Stimulated activated CD4-positive, alpha-beta T cell treated with anti-CD3 and anti-CD28 coated beads, Interleukin-12 subunit alpha, Interleukin-12 subunit beta, amount 100 ng/mL, for 48 hours (primary cell): ENCODE measurements at regions not wholly inside any gene's neighbourhood (a gene's known extent, or its start where the extent isn't known, plus 50 kb on each side); places are given as distances from the start of the nearest gene placed in this dataset.
"Not testable (repeated sequence)": the region's sequence is repeated elsewhere in the genome, so short reads cannot be mapped to it uniquely, and the experiment has no call there.

Experiments
- DNase-seq, 3 donors: peaks; one replicate each; pipeline ENCODE4 v3.0.0-alpha.2; 2020; ENCODE audit warnings: low read depth in 2 of 3, low spot score in 1 of 3

DNA sequence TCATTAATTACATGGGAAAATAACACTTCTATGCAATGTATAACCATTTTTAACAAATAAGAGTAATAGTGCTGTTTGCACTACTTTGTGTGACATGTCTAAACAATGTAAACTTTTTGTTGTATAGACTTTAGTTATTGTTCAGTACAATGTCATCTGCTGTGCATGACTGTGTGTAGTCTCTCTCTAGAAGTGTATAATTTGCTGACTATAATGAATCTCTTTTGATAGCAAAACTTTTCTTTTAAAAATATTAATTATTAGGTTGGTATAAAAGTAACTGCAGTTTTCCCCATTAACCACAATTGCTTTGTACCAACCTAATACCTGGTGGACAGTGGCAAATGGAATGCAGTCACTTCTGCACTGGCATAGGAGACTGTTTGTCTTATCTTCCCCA, 124.2 kb upstream of the SGK1 start:
- DNase-seq = no peak

- no peak for DNase-seq
Observed at GRCh38 chr6:134438837-134439236, 120.9 kb upstream of the SGK1 start.

GRCh38 chr6:134437376-134437775, 119.5 kb upstream of the SGK1 start:
- DNase-seq = peak; percentile 6 to 20 (median 10)

GRCh38 chr6:134436950-134437349, 119.0 kb upstream of the SGK1 start:
- DNase-seq = no peak

DNA sequence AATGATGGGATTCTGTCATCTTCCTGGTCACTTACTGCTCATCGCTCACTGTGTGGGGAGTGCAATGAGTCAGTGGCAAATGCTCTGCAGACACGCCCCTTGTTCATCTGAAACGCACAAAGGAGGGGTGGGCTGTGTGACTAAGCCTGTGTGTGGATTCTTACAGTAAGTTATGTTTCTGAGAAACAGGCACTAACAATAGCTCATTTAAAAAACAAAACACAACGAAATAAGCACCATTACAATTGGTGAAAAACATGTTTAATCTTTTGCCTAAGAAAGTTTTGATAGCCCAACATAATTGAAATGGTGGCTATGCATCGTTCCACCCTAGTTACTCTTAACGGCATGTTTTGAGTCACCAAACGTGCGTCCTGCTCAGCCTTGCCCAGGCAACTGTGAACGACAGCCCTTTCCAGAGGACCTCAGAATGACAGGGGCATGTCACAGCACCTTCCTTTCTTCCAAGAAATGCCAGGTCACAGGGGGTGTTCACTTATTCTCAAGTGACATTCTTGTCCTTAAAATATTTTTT, 118.4 kb upstream of the SGK1 start:
- DNase-seq = peak; percentile 48 to 60 (median 56)

DNA sequence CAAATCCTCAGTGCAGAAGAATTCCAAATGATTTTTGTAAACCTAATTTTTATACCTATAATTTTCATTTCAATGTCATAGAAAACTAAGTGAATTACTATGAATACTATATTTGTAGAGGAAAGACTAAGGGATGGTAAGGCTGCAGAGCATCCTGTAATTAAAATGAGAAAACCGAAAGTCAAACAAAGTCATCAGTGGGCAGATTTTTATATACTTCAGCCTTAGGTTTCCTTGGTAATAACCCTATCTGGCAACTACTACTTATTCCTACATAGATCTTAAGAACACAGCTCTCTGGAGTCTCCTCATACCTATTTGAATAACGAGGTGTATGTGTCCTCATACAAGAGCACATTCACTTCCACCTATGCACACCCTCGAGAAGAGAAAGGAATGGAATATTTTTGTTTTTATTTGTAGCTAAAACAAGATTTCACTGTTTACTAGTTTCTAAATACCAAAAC, 117.9 kb upstream of the SGK1 start:
- no peak for DNase-seq

GRCh38 chr6:134434019-134434942, 116.4 kb upstream of the SGK1 start:
- DNase-seq = no peak

DNA sequence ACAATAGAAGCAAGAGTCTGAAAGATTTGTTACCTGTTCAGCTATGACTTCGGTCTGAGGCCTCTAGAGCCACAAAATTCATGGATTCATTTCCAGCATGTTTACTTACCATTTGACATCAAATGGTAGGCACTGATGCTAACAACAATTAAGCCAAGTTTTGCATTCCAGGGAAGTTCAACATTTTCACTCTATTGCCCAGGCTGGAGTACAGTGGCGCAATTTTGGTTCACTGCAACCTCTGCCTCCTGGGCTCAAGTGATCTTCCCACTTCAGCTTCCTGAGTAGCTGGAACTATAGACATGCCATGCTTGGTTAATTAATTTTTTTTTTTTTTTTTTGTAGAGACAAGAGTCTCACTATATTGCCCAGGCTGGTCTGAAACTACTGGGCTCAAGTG, 114.1 kb upstream of the SGK1 start:
- DNase-seq = no peak

- no peak for DNase-seq
Observed at GRCh38 chr6:134431421-134431859, 113.5 kb upstream of the SGK1 start.

DNA sequence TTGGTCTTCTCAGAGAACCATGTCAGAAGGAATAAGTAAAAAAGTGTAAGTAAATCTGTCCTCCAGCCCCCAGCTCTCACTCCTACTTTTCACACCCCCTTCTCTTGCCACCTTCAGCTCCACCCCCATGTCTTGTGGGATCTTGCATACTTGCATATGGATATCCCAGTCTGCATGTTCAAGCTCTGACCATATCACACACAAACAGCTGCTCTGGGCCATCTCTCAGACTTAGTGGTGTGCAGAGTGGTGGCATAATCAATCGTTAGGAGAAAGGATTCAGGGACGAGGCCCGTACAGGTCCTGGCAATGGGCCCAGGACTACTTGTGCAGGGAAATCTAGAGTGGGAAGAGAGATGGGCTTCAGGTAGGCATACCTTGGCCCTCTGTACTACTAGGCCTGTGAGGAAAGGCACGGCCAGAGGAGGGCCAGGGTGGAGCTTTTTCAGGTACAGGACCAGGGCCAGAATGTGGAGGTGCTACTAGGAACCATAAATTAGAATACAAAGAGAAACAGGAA, 112.0 kb upstream of the SGK1 start:
- DNase-seq = no peak

GRCh38 chr6:134427721-134428120, 109.8 kb upstream of the SGK1 start:
- no peak for DNase-seq

GRCh38 chr6:134426623-134427022, 108.7 kb upstream of the SGK1 start:
- DNase-seq = no peak

DNA sequence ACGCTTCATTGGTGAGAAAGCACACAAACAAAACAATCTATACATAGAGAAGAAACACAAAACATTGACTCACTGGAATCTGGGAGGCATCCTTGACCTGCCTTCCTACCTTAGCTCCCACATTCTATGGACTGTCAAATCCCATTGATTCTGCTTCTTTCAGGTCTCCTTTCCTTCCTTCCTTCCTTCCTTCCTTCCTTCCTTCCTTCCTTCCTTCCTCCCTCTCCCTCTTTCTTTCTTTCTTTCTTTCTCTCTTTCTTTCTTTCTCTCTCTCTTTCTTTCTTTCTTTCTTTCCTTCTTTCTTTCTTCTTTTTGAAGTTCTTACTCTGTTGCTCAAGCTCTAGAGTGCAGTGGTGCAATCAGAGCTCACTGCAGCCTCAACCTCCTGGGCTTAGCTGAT, 108.0 kb upstream of the SGK1 start:
- not testable (repeated sequence) for DNase-seq

DNA sequence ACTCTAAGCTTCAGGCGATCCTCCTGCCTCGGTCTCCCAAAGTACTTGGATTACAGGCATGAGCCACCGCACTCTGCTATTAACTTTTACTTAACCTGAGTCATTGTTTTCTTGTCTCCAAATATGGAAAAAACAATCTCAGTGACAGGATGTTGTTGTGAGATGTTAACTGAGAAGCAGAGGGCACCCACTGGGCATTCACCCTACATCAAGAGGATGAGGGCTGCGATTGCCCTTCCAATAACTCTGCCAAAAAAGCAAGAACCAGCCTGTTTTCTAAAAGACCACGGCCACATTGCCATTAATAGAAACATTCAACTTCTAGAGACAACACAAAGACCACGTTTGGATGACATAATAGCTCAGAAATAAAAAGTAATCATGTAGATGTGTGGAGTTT, 107.6 kb upstream of the SGK1 start:
- no peak for DNase-seq

GRCh38 chr6:134424798-134425170, 106.9 kb upstream of the SGK1 start:
- no peak for DNase-seq

DNA sequence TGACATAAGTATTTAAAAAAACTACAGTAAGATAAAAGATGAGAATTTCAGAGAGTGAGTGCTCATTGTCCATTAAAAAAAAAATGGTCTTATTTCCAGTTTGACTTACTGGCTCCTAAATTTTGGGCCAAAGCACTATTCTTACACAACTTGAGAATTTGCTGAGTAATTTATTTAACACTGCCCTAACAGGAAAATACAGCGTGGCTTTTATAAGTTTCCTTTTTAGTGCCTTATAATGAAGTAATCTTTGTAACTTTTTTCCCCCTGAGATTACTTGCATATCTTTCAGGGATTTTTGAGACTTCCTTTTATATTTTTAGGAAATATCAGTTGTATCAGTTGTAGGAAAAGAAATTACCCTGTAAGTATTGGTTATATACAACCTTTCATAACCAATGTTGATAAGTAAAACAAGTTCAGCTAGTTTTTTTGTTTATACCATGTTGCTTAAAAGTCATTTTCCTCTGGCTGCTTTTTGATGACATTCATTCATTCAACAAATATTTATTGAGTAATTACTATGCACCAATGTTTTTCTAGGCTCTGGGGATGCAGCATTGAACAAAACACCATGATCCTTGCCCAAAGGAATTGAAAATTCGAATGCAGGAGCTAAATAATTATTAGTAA, 106.4 kb upstream of the SGK1 start:
- no peak for DNase-seq

DNA sequence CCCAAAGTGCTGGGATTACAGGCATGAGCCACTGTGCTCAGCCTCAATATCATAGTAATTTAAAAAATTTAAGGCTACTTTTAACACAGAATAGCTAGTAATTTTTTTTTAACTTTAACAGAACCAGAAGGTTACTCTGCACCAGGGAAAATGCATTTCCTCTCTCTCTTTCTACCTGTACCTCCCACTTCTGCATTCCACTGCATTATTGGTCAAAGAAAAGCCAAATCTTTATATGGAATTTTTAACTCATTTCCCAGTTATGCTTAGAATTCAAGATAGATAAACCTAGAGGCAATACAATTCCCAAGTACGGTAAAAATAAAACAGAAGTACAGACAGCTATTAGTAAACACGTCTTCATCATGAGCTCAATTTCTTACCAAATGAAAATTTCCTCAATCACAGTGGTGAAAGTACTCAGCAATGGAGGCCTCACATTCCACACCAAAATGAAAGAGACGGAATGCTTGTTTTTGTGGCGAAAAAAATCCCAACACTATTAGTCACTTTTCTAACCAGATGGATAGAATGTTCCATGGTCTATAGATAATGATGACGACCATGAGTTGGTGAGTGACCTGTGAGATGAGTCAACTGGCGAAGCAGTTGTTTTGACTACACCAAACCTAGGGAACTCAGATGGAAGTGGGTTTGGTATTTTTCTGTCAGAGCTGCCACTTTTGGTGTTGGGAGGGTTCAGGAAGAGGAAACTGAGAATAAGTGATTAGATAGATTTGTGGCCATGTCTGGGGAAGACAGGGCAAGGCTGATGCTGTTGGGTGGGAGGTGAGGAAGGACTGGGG, 104.7 kb upstream of the SGK1 start:
- DNase-seq = no peak

DNA sequence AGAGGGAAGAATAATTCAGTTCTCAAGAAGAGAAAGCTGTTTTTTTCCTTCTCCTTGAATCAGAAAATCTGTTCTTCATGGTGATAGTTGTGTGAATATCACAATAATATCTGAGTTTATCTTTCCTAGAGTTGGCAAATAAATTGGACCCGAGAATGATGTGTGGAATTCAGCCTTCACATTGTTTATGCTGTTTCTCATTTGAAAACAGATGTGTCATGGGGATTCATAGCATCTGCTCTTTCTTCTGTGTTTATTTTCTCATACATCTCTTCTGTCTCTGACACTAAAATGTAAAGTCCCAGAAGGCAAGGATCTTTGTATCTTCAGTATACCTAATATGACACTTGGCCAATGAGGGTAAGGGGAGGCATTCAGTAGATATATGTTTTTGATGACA, 103.6 kb upstream of the SGK1 start:
- no peak for DNase-seq

DNA sequence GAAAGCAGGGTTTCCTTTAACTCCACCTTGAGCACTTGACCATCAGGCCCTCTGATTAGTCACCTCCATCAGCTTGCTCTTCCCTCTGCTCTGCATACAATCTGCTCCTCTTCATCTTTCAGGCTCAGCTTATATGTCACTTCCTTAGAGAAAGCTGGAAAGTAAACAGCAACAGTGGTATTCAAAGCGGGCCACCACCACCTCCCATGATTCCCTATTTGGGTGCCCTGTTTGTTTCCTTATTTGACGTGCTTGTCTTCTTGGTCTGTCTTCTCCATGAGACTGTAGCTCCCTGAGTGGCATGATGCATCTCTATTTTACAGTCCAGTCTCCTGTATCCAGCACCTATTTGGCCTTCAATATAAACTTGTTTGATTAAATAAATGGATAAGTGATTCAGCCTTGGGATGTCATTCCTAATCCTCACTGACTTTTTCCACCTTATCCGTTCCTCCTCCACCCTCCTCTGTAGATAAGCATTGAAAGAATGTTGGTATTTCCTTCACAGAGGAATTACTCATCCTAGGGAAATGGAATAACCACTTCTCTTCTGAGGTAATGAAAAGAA, 102.8 kb upstream of the SGK1 start:
- no peak for DNase-seq

DNA sequence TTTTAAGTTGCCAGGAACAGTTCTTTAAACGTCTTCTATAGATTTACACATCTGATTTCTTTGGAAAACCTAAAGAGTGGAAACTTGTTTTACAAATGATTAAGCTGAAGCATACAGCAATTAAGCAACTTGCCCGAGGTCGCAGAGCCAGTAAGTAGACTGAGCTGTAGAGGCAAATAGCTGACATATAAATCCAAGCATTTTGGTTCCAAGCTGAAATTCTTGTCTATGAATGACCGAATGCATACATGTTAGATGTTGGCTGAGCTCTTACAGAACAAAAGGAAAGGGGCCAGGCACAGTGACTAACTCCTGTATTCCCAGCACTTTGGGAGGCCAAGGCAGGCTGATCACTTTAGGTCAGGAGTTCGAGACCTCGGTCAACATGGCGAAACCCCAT, 101.8 kb upstream of the SGK1 start:
- no peak for DNase-seq
